Mesothelial cell of epicardium (in vitro differentiated cells): ENCODE measurements at regions not wholly inside any gene's neighbourhood (a gene's known extent, or its start where the extent isn't known, plus 50 kb on each side); places are given as distances from the start of the nearest gene placed in this dataset.

Experiments used
- DNase-seq, 2 experiments: peaks; one replicate each; pipeline ENCODE4 v3.0.0; 2021; ENCODE audit warnings: low spot score in 2 of 2; ENCODE audit not compliant: unreplicated experiment in 2 of 2
- H3K27ac Mint-ChIP-seq: 2 replicates; pipeline ENCODE4 v1.8.0; 2021; ENCODE audit warnings: mixed read lengths
- H3K27me3 Mint-ChIP-seq: 2 replicates; pipeline ENCODE4 v1.8.0; 2021; ENCODE audit warnings: low read depth, mixed read lengths
- H3K36me3 Mint-ChIP-seq: 2 replicates; pipeline ENCODE4 v1.8.0; 2021; ENCODE audit warnings: mixed read lengths
- H3K4me1 Mint-ChIP-seq: 2 replicates; pipeline ENCODE4 v1.8.0; 2021; ENCODE audit warnings: mixed read lengths
- H3K4me3 Mint-ChIP-seq: 2 replicates; pipeline ENCODE4 v1.8.0; 2021; ENCODE audit warnings: mild to moderate bottlenecking, moderate library complexity, mixed read lengths
- H3K9me3 Mint-ChIP-seq: 2 replicates; pipeline ENCODE4 v1.8.0; 2021; ENCODE audit warnings: mixed read lengths
- TF ChIP-seq, protein P1 (sequence below): fragments of 200-600 bp; sonication (generic); IDR thresholded peaks from one replicate; pipeline ENCODE4 v1.5.0; 2021; ENCODE audit warnings: antibody characterized with exemption; ENCODE audit not compliant: unreplicated experiment

DNA sequence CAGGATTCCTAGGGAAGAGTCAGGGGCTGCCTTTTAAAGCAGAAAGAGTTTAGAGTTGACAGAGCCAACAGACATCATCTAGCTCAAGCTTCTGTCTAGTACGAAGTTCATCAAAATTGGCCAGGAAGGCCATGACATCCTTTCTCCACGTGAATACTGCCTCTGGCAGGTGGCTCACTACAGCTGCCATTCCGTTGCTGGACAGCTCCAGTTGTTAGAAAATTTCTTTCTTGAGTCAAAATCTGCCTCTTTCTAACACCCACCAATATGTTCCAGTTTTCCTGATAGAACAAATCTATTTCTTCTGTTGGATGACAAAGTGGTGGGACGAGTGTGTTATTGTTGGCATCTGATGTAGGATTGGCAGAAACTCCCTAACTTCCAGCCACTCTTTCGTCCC lies 154.9 kb downstream of the ADRA2A start:
- no peak overlapping the region for H3K27ac Mint-ChIP-seq
- peaks cover 17% of the 10 kb centered on the region for H3K27me3 Mint-ChIP-seq
- peaks cover 7% of the 10 kb centered on the region for H3K9me3 Mint-ChIP-seq
- DNase-seq = no peak
- no peaks in the 10 kb centered on the region for H3K4me1 Mint-ChIP-seq
- no peaks in the 10 kb centered on the region for H3K36me3 Mint-ChIP-seq
- TF ChIP-seq, protein P1, sequence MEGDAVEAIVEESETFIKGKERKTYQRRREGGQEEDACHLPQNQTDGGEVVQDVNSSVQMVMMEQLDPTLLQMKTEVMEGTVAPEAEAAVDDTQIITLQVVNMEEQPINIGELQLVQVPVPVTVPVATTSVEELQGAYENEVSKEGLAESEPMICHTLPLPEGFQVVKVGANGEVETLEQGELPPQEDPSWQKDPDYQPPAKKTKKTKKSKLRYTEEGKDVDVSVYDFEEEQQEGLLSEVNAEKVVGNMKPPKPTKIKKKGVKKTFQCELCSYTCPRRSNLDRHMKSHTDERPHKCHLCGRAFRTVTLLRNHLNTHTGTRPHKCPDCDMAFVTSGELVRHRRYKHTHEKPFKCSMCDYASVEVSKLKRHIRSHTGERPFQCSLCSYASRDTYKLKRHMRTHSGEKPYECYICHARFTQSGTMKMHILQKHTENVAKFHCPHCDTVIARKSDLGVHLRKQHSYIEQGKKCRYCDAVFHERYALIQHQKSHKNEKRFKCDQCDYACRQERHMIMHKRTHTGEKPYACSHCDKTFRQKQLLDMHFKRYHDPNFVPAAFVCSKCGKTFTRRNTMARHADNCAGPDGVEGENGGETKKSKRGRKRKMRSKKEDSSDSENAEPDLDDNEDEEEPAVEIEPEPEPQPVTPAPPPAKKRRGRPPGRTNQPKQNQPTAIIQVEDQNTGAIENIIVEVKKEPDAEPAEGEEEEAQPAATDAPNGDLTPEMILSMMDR = no peak
- no peak overlapping the region for H3K4me3 Mint-ChIP-seq

DNA sequence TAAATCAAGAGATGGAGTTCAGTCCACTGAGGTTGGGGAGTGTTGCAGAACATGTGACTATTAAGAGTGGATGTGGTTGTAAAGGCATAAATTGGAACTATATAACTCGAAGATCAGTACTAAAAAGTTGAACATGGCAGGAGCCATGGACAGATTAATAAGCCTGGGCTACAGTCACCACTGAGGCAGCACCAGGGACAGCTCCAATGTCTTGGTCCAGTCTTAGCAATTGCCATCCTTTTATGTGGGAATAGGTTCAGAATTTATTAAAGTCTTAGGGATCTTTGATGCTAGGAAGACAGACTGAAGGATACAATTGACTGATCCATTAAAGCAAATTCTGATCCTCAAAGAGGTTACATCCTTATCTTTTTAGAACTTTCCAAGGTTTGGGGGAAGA lies 156.6 kb downstream of the ADRA2A start:
- Mint-ChIP-seq H3K27ac (no peak overlapping the region), H3K36me3 (no peaks in the 10 kb centered on the region), H3K9me3 (peaks cover 2% of the 10 kb centered on the region), H3K27me3 (peaks cover 18% of the 10 kb centered on the region), H3K4me3 (no peak overlapping the region), H3K4me1 (no peaks in the 10 kb centered on the region)
- peak in 1 of 2 experiments; percentile 43 for DNase-seq
- TF ChIP-seq, protein P1 = no peak

- peaks cover 20% of the 10 kb centered on the region for H3K27me3 Mint-ChIP-seq
- no peak overlapping the region for H3K27ac Mint-ChIP-seq
- no peaks in the 10 kb centered on the region for H3K36me3 Mint-ChIP-seq
- TF ChIP-seq, protein P1 = no peak
- H3K4me3 Mint-ChIP-seq = no peak overlapping the region
- no peak for DNase-seq
- no peaks in the 10 kb centered on the region for H3K9me3 Mint-ChIP-seq
- no peaks in the 10 kb centered on the region for H3K4me1 Mint-ChIP-seq
Measured at GRCh38 chr10:111234234-111234913, 157.5 kb downstream of the ADRA2A start.

GRCh38 chr10:111234914-111235302 lies 158.1 kb downstream of the ADRA2A start:
- H3K36me3 Mint-ChIP-seq = no peaks in the 10 kb centered on the region
- H3K4me3 Mint-ChIP-seq = no peak overlapping the region
- no peaks in the 10 kb centered on the region for H3K9me3 Mint-ChIP-seq

DNA sequence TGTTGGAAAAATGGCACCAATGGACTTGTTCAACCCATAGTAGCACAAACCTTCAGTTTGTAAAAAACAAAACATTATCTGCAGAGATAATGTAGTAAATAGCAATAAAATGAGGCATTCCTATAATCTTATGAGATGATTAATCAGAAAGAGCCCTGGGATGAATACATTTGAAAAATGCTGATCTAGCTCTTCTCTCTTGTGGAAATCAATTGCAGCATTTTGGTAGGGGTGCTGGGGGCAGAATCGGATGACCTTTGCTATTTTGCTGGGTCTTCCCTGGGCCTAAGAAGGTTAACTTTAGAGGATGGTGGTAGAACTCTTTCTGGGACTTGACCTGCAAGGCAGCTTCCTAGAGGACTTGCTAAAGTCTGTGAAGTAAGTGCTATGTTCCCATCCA lies 163.5 kb downstream of the ADRA2A start:
- DNase-seq = no peak
- Mint-ChIP-seq H3K4me1 (no peaks in the 10 kb centered on the region), H3K27ac (no peak overlapping the region), H3K27me3 (peaks cover 18% of the 10 kb centered on the region), H3K9me3 (no peaks in the 10 kb centered on the region), H3K36me3 (no peaks in the 10 kb centered on the region), H3K4me3 (no peak overlapping the region)
- TF ChIP-seq, protein P1 = no peak

More at GRCh38 chr10:111234914-111235302, 158.1 kb downstream of the ADRA2A start:
- Mint-ChIP-seq H3K27ac (no peak overlapping the region), H3K27me3 (peaks cover 24% of the 10 kb centered on the region), H3K4me1 (no peaks in the 10 kb centered on the region)
- TF ChIP-seq, protein P1 = no peak
- no peak for DNase-seq
